ENCODE measurements at regions not wholly inside any gene's neighbourhood (a gene's known extent, or its start where the extent isn't known, plus 50 kb on each side); places are given as distances from the start of the nearest gene placed in this dataset.

GRCh38 chr16:5905935-5906334 is 808.3 kb upstream of the EEF2KMT start:
- H3K79me2 ChIP-seq (ENCODE audit: control insufficient read depth, insufficient read depth, low read length), result no peaks in the 10 kb centered on the region
- no TSS peak for BruUV-seq (replicated peaks)
- ChIA-PET CTCF (no interaction called here), POLR2A (no interaction called here)
- no peak overlapping the region for H3K27ac ChIP-seq (ENCODE audit: insufficient read depth, low read depth, low read length)
- no peaks in the 10 kb centered on the region for H3K36me3 ChIP-seq (ENCODE audit: control insufficient read depth in 2 of 2, extremely low read depth in 1 of 2, insufficient read depth in 2 of 2, low read length in 2 of 2)
- H2AFZ ChIP-seq (ENCODE audit: low read depth, low read length), result no peak overlapping the region
- no peak overlapping the region for H3K4me3 ChIP-seq (replicated peaks in 1 of 3; ENCODE audit: insufficient read depth in 1 of 3, low read depth in 1 of 3, low read length in 3 of 3)
- intact Hi-C loops (cut with micrococcal nuclease) (no loop called here), dilution Hi-C loops (cut with MboI; ENCODE audit: extremely low pct_ligation_motif_present, low sequenced_read_pairs) (no loop called here)
- H3K4me1 ChIP-seq (ENCODE audit: control insufficient read depth, extremely low read depth, insufficient read depth, low read length), result no peaks in the 10 kb centered on the region
- H3K4me2 ChIP-seq (ENCODE audit: insufficient read depth, low read length), result no peak overlapping the region
- H3K9ac ChIP-seq (replicated peaks; ENCODE audit: extremely low read depth, insufficient read depth, low read length), result no peak overlapping the region
- H3K9me3 ChIP-seq (replicated peaks; ENCODE audit: control insufficient read depth, insufficient read depth, low read length), result peaks cover 4% of the 10 kb centered on the region
- H3K27me3 ChIP-seq (ENCODE audit: control insufficient read depth in 2 of 2, insufficient read depth in 2 of 2, low read length in 2 of 2), result no peaks in the 10 kb centered on the region
- TF ChIP-seq POLR2AphosphoS5 (IDR thresholded peaks at IDR 0.05; ENCODE audit: insufficient read depth, low read depth, low read length) (no peak), POLR2A (IDR thresholded peaks at IDR 0.05; ENCODE audit: low read depth, low read length) (no peak), JUN (IDR thresholded peaks at IDR 0.05; ENCODE audit: borderline replicate concordance, insufficient read depth, insufficient read length, low read depth) (no peak), GATA2 (IDR thresholded peaks at IDR 0.05; ENCODE audit: insufficient read depth, insufficient read length, low read depth, low read length) (no peak), EZH2 (IDR thresholded peaks at IDR 0.05; ENCODE audit: borderline replicate concordance, low read depth, low read length, severe bottlenecking) (no peak), CTCF (IDR thresholded peaks at IDR 0.05; ENCODE audit: extremely low read depth in 1 of 2, insufficient read depth in 1 of 2, low read depth in 1 of 2, low read length in 2 of 2) (no peak), MAX (IDR thresholded peaks at IDR 0.05; ENCODE audit: insufficient read depth, insufficient read length) (no peak), MYC (IDR thresholded peaks at IDR 0.05; ENCODE audit: low read depth, low read length) (no peak), FOS (IDR thresholded peaks at IDR 0.05; ENCODE audit: borderline replicate concordance, insufficient read depth, low read length) (no peak)
- FAIRE-seq (no peak), DNase-seq (ENCODE audit: low read depth, low spot score) (no peak)
- no peaks in the 10 kb centered on the region for H4K20me1 ChIP-seq (replicated peaks; ENCODE audit: control insufficient read depth, extremely low read depth, insufficient read depth, low read length)
- no peaks in the 10 kb centered on the region for H3K9me1 ChIP-seq (replicated peaks; ENCODE audit: control insufficient read depth, extremely low read depth, insufficient read depth, low read length)
